GM19025 (cell line): ENCODE measurements at regions not wholly inside any gene's neighbourhood (a gene's known extent, or its start where the extent isn't known, plus 50 kb on each side); places are given as distances from the start of the nearest gene placed in this dataset.

ENCODE experiments used
- ATAC-seq: cut with Tn5 transposase; IDR thresholded peaks from one replicate; pipeline ENCODE4 v1.9.1; 2021; ENCODE audit warnings: mild to moderate bottlenecking, low read depth, moderate library complexity; ENCODE audit not compliant: unreplicated experiment

DNA sequence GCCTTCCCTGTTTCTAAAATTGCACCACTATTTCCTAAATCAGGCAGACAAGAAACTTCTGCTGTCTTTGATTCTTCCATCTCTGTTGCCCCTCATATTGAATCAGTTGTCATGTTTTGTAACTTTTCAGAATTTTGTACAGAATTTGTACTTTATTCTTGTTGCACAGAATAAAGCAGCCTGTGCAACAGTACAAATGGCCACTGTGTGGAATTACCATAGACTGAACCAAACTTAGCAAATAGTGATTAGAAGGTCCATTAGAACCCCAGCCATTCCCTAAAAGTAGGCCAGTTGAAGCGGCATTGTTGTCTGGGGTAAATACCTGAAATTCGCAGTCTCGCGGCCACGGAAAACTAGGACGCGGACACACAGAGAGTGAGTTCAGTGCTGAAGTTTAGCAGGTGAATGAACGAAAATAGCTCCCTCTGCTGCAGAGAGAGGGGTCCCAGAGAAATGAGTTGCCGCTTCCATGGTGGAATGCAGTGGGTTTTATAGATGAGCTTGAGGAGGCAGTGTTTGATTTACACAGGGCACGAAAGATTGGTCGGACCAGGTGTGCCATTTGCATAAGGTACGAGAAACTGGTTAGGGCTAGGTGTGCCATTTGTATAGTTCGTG is 71.8 kb downstream of the C4orf33 start:
- no peak for ATAC-seq

DNA sequence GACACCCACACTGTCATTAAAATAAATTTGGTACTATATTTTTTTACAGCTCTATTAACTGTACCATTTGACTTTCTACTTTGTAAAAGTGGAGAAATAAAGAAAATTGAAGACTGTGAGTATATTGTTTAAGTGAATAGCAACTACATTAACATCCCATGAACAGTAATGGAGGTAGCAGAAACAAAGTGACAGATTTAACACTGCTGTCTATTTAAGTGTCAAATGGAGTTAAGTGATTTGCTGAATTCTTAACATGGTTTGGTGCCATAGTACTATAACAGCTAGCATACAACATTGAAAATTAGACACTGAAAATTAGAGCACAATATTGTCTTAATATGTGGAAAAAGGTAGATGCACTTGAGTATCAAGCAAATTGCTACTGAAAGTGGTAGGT is 76.2 kb downstream of the C4orf33 start:
- ATAC-seq, result no peak

DNA sequence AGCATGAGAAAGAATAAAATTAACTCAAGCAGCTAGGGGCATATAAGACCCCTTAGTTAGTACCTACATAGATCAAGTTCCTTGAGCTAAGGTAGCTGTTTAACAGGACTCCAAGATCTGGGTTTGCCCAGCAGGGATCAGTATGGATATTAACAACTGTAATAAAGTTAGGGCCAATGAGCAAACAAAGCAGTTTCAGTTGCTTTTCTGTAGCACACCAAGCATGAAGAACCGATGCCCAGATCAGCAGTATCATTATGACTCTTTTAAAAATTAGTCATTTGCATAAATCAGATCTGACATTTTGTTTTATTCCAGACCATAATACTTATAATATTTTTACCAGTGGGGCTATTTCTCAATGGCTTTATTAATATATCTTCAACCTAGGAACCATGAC is 80.9 kb downstream of the C4orf33 start:
- no peak for ATAC-seq

DNA sequence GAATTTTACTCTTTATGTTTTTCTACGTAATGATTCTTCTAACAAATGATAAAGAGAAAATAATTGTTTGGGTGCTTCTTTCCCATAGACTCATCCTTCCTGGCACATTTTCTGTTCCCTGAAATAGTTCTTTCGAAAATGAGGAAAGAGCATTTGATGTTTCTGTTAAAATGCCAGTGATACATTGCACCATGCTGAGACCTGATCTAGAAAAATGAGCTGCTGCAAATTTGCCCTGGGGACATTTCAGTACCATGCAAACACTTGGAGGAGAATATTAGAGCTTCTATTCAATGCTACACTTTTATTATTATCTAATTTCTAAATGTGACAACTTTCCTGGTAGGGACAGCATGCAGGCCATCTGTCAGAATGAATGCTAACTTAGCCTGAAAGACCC is 83.3 kb downstream of the C4orf33 start:
- no peak for ATAC-seq

- ATAC-seq, result no peak
These were observed 93.7 kb downstream of the C4orf33 start for GRCh38 chr4:129189630-129190029.

- ATAC-seq, result no peak
These were observed 97.6 kb downstream of the C4orf33 start for GRCh38 chr4:129193357-129194100.

- ATAC-seq, result no peak
These were observed 112.5 kb downstream of the C4orf33 start for GRCh38 chr4:129208481-129208880.

- ATAC-seq, result no peak
These were observed 117.7 kb downstream of the C4orf33 start for GRCh38 chr4:129213692-129214091.

DNA sequence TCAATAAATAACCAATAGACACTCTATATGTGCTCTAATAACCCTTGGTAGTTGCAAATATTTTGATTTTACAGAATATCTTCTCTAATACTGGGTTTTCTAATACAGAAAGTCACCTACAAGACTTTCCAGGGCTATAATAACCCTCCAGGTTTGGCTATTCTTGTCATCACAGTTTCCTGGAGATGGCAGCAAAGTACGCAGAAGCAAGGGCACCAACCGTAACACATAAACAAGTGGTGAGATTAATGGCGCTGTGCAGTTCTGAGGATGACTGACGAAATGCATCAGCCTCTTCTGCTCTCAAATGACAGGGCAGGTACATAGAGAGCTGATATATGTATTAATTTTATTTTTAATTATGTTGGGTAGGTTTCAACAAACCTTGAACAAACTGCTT is 122.4 kb downstream of the C4orf33 start:
- ATAC-seq, result no peak

- ATAC-seq, result no peak
These were observed 122.9 kb downstream of the C4orf33 start for GRCh38 chr4:129218897-129219296.

GRCh38 chr4:129220254-129220653 is 124.3 kb downstream of the C4orf33 start:
- no peak for ATAC-seq

DNA sequence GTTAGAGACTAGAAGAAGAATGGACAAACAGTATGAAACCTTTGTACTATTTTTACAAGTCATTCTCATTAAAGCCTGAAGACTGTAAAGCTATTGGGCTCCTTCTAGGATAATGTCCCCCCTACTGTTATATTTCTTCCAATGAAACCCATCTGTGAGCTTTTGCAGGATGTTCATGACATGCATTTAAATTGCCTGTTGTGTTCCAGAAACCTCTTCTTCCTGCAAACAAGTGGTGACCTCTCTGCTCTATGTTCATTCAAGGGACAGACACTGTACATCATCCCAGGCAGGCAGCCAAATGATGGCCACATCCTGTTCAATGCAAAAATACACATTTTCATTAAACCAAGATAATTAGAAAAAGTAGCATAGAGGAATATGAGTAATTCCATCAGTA is 128.0 kb downstream of the C4orf33 start:
- no peak for ATAC-seq

DNA sequence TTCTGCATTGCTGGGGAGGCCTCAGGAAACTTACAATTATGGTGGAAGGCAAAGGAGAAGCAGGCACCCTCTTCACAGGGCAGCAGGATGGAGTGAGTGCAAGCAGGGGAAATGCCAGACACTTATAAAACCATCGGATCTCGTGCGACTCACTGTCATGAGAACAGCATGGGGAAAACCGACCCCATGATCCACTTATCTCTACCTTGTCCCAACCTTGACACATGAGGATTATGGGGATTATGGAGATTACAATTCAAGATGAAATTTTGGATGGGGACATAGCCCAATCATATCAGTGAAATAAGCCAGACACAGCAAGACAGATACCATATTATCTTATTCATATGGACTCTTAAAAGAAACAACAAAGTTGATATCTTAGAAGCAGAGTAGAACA is 134.9 kb downstream of the C4orf33 start:
- no peak for ATAC-seq

DNA sequence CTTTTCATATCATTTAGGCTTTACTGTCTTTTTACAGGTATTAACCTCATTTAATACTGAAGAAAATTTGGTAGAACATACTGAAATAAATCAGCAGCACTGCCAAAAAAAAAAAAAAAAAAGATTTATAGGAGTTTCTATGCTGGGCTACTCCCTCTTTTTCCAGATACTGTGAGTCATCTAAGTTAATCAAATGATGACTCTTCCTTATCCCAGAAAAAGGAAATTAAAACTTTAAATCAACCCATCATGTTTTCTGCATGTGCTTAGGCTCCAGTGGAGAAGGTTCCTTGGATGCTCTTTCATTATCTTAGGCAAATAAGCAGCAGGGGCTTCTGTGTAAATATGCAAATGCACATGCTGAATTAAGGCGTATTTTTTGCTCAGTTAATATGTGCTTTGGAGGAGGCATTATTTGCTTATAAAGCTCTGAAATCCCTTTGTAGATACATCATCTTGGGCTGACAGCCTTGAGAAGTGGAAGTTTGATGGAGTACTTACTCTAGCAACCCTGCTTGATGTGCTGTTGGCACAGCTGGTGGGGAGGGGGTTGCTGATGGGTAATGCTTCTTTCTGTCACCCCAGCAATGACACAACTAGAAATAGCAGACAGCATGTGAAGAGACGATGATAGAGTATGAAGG is 136.1 kb downstream of the C4orf33 start:
- no peak for ATAC-seq

- no peak for ATAC-seq
These were observed 136.8 kb downstream of the C4orf33 start for GRCh38 chr4:129232589-129233337.

GRCh38 chr4:129233691-129234090 is 137.7 kb downstream of the C4orf33 start:
- no peak for ATAC-seq

DNA sequence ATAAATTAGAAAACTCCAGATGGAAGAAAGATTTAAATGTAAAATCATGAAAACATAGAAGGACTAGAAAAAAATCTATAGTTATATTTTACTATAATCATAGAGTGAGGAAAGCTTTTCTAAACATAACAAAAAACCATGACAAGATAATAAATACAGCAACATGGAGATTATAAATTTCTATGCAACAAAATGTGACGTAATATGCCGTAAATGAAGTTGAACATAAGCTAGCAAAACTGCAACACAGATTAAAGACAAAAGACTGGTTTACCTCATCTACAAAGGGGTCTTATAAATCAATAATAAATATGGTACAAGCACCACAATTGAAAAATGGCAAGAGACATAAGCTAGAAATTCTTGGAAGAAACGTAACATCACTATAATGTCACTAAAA is 140.4 kb downstream of the C4orf33 start:
- no peak for ATAC-seq

- no peak for ATAC-seq
These were observed 143.1 kb downstream of the C4orf33 start for GRCh38 chr4:129239088-129239487.

DNA sequence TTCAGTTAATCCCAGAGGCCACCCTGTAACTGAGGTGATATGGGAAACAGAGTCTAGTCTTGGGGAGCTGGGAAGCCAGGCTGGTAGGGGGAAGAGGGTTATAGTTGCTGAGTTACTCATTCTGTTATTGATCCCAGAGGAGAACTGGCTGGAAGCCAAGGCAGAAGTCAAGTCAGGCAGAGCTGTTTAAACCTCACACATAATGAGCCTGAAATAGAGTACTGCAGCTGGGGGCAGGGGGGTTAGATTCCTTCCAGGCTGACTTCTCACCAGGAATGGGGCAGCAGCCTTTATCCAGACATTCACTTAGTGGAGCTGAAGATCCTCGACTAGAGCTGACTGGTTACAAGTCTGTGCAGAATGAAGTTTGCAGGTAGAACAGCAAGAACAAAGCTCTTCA is 144.9 kb downstream of the C4orf33 start:
- ATAC-seq, result no peak

- ATAC-seq, result no peak
These were observed 150.2 kb downstream of the C4orf33 start for GRCh38 chr4:129246145-129246544.

GRCh38 chr4:129246910-129247461 is 151.0 kb downstream of the C4orf33 start:
- ATAC-seq, result no peak
